ENCODE measurements at regions not wholly inside any gene's neighbourhood (a gene's known extent, or its start where the extent isn't known, plus 50 kb on each side); places are given as distances from the start of the nearest gene placed in this dataset.
A peak's percentile ranks its signal among the peaks of the same experiment; 100 is the strongest.

- no peak for TF ChIP-seq EZH2phosphoT487 (IDR thresholded peaks at IDR 0.05; ENCODE audit: low read depth)
- TF ChIP-seq, protein P1, sequence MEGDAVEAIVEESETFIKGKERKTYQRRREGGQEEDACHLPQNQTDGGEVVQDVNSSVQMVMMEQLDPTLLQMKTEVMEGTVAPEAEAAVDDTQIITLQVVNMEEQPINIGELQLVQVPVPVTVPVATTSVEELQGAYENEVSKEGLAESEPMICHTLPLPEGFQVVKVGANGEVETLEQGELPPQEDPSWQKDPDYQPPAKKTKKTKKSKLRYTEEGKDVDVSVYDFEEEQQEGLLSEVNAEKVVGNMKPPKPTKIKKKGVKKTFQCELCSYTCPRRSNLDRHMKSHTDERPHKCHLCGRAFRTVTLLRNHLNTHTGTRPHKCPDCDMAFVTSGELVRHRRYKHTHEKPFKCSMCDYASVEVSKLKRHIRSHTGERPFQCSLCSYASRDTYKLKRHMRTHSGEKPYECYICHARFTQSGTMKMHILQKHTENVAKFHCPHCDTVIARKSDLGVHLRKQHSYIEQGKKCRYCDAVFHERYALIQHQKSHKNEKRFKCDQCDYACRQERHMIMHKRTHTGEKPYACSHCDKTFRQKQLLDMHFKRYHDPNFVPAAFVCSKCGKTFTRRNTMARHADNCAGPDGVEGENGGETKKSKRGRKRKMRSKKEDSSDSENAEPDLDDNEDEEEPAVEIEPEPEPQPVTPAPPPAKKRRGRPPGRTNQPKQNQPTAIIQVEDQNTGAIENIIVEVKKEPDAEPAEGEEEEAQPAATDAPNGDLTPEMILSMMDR (IDR thresholded peaks at IDR 0.05; ENCODE audit: low read depth, low read length), result no peak
- H3K4me1 ChIP-seq (ENCODE audit: low read length), result 0 out of 2 replicates have a peak, but pooled peaks cover 5% of the 10 kb centered on the region
- no peak overlapping the region for H2AFZ ChIP-seq (ENCODE audit: low read depth, low read length)
- H3K27ac ChIP-seq (ENCODE audit: low read length), result no peak overlapping the region
- no peaks in the 10 kb centered on the region for H4K20me1 ChIP-seq (ENCODE audit: insufficient read depth, low read length)
- no peak overlapping the region for H3K4me2 ChIP-seq (ENCODE audit: low read length)
- H3K36me3 ChIP-seq (replicated peaks; ENCODE audit: low read depth, low read length), result no peaks in the 10 kb centered on the region
- H3K79me2 ChIP-seq (ENCODE audit: low read length), result no peaks in the 10 kb centered on the region
- H3K4me3 ChIP-seq (ENCODE audit: low read length), result no peak overlapping the region
- H3K27me3 ChIP-seq (ENCODE audit: low read depth, low read length), result no peaks in the 10 kb centered on the region; the same call in 1 of the 2 replicates
- H3K9me3 ChIP-seq (ENCODE audit: insufficient read depth, low read length), result no peaks in the 10 kb centered on the region
- no peak overlapping the region for H3K9ac ChIP-seq (ENCODE audit: low read length)
Observed at GRCh38 chr12:58171914-58172313, 230.5 kb downstream of the ATP23 start.

GRCh38 chr12:58172433-58173073 lies 231.2 kb downstream of the ATP23 start:
- no peak overlapping the region for H3K27ac ChIP-seq (ENCODE audit: low read length)
- H3K4me3 ChIP-seq (ENCODE audit: low read length), result no peak overlapping the region
- H3K4me2 ChIP-seq (ENCODE audit: low read length), result no peak overlapping the region
- TF ChIP-seq, protein P1 (IDR thresholded peaks at IDR 0.05; ENCODE audit: low read depth, low read length), result no peak
- no peak for TF ChIP-seq EZH2phosphoT487 (IDR thresholded peaks at IDR 0.05; ENCODE audit: low read depth)
- no peaks in the 10 kb centered on the region for H3K9me3 ChIP-seq (ENCODE audit: insufficient read depth, low read length)
- H3K79me2 ChIP-seq (ENCODE audit: low read length), result no peaks in the 10 kb centered on the region
- H3K36me3 ChIP-seq (replicated peaks; ENCODE audit: low read depth, low read length), result no peaks in the 10 kb centered on the region
- peaks cover 5% of the 10 kb centered on the region; the same call in 1 of the 2 replicates for H3K27me3 ChIP-seq (ENCODE audit: low read depth, low read length)
- no peaks in the 10 kb centered on the region for H4K20me1 ChIP-seq (ENCODE audit: insufficient read depth, low read length)
- no peak overlapping the region for H2AFZ ChIP-seq (ENCODE audit: low read depth, low read length)
- H3K9ac ChIP-seq (ENCODE audit: low read length), result no peak overlapping the region
- 0 out of 2 replicates have a peak, but pooled peaks cover 5% of the 10 kb centered on the region for H3K4me1 ChIP-seq (ENCODE audit: low read length)

DNA sequence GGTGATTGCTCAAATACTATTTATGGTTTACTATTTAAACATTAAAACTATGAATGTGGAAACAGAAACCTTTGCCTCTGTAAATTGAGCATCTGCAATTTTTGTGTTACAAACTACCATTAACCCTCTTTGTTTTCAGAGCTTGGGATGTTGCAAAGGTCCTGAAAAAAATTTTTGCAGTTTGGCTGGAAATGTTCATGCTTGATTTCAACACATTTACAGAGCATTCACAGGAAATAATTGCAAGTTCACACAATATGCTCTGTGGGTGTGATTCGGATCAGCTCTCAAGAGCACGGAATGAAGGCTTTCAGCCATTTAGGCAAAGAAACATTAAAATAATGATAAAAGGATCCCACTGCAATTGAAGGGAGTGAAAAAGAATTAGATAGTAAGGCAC lies 232.9 kb downstream of the ATP23 start:
- H3K79me2 ChIP-seq (ENCODE audit: low read length), result no peaks in the 10 kb centered on the region
- H3K4me2 ChIP-seq (ENCODE audit: low read length), result no peak overlapping the region
- H3K9me3 ChIP-seq (ENCODE audit: insufficient read depth, low read length), result no peaks in the 10 kb centered on the region
- 0 out of 2 replicates have a peak, but pooled peaks cover 5% of the 10 kb centered on the region for H3K4me1 ChIP-seq (ENCODE audit: low read length)
- H3K9ac ChIP-seq (ENCODE audit: low read length), result no peak overlapping the region
- H3K36me3 ChIP-seq (replicated peaks; ENCODE audit: low read depth, low read length), result no peaks in the 10 kb centered on the region
- peaks cover 5% of the 10 kb centered on the region; the same call in 1 of the 2 replicates for H3K27me3 ChIP-seq (ENCODE audit: low read depth, low read length)
- H3K27ac ChIP-seq (ENCODE audit: low read length), result no peak overlapping the region
- H3K4me3 ChIP-seq (ENCODE audit: low read length), result no peak overlapping the region
- no peak for TF ChIP-seq EZH2phosphoT487 (IDR thresholded peaks at IDR 0.05; ENCODE audit: low read depth)
- TF ChIP-seq, protein P1 (IDR thresholded peaks at IDR 0.05; ENCODE audit: low read depth, low read length), result no peak
- no peak overlapping the region for H2AFZ ChIP-seq (ENCODE audit: low read depth, low read length)
- H4K20me1 ChIP-seq (ENCODE audit: insufficient read depth, low read length), result no peaks in the 10 kb centered on the region

DNA sequence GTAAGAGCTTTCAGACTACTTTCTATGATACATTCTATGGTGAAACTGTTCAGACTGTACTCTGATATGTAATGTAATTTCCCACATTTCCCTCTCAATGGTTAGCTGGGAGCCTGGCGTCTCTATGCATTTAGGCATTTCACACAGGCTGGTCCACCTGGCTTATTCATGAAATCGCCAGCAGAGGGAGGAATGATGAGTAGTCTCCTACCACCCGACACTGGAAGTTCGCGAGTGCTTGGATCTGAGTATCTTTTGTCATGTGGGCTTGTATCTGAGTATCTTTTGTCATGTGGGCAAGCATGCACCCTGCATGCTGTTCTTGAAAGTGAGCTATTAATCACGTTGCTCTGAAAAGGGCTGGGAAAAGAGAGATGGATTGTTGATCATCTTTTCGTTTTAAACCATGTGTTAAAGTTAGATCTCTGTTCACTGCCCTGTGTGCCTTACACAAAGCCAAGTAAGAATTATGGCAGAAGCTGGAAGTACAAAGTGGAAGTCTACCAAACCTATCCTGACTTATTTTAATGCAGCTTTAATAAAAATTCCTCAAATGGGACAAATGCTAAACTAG lies 235.0 kb downstream of the ATP23 start:
- Histone ChIP-seq H3K4me3 (ENCODE audit: low read length) (no peak overlapping the region), H3K27me3 (ENCODE audit: low read depth, low read length) (peaks cover 5% of the 10 kb centered on the region; the same call in 1 of the 2 replicates), H4K20me1 (ENCODE audit: insufficient read depth, low read length) (no peaks in the 10 kb centered on the region), H3K4me2 (ENCODE audit: low read length) (peak overlapping the region; percentile 33), H3K9me3 (ENCODE audit: insufficient read depth, low read length) (no peaks in the 10 kb centered on the region), H3K36me3 (replicated peaks; ENCODE audit: low read depth, low read length) (no peaks in the 10 kb centered on the region), H3K79me2 (ENCODE audit: low read length) (no peaks in the 10 kb centered on the region), H3K27ac (ENCODE audit: low read length) (no peak overlapping the region), H2AFZ (ENCODE audit: low read depth, low read length) (no peak overlapping the region), H3K9ac (ENCODE audit: low read length) (no peak overlapping the region), H3K4me1 (ENCODE audit: low read length) (no peaks in the 10 kb centered on the region)
- TF ChIP-seq, protein P1 (IDR thresholded peaks at IDR 0.05; ENCODE audit: low read depth, low read length), result peak; percentile 63
- TF ChIP-seq EZH2phosphoT487 (IDR thresholded peaks at IDR 0.05; ENCODE audit: low read depth), result no peak
